Panc1 (cell line): ENCODE measurements at regions not wholly inside any gene's neighbourhood (a gene's known extent, or its start where the extent isn't known, plus 50 kb on each side); places are given as distances from the start of the nearest gene placed in this dataset.

Experiments
- ATAC-seq: fragments of 200-7000 bp; cut with Tn5 transposase; 2 replicates; pipeline ENCODE4 v1.9.1; 2020; ENCODE audit warnings: mild to moderate bottlenecking, moderate library complexity
- BruUV-seq: library from RNA; stranded (reverse); fragments of 400-500 nt; replicated peaks from 2 replicates; lab custom pipeline; 2021; lab: Mats Ljungman, UMichigan
- CTCF ChIA-PET: fragments of 300-600 bp; sonication (Branson Sonifier 250); formaldehyde crosslinking; loops from one replicate; lab custom pipeline; 2022; ENCODE audit warnings: antibody characterized with exemption; lab: Charles Lee
- POLR2A ChIA-PET: fragments of 300-600 bp; sonication (Branson Sonifier 250); formaldehyde crosslinking; loops from one replicate; lab custom pipeline; 2022; ENCODE audit warnings: antibody characterized with exemption; lab: Charles Lee
- DNase-seq: peaks from one replicate; pipeline ENCODE4 v3.0.0-alpha.2; 2010; ENCODE audit warnings: low read depth, low spot score
- H3K27ac ChIP-seq: 2 replicates; pipeline ENCODE4 v1.5.1; 2011; ENCODE audit warnings: mild to moderate bottlenecking, low read length, inconsistent platforms
- H3K27me3 ChIP-seq: fragments of 200-500 bp; sonication (Bioruptor generic); 2 replicates; pipeline ENCODE4 v1.6.0; 2014; ENCODE audit warnings: low read length, inconsistent platforms; ENCODE audit not compliant: control insufficient read depth, insufficient read depth
- H3K36me3 ChIP-seq: fragments of 200-500 bp; sonication (Bioruptor generic); 2 replicates; pipeline ENCODE4 v1.5.1; 2014; ENCODE audit warnings: inconsistent platforms, mild to moderate bottlenecking, low read length, moderate library complexity; ENCODE audit not compliant: control insufficient read depth, insufficient read depth
- H3K4me1 ChIP-seq: 2 replicates; pipeline ENCODE4 v1.5.1; 2011; ENCODE audit warnings: inconsistent platforms, mild to moderate bottlenecking, low read length, moderate library complexity; ENCODE audit not compliant: control insufficient read depth, insufficient read depth
- H3K4me3 ChIP-seq, 2 experiments: 2 replicates each; pipeline ENCODE4 v1.5.1; 2011 to 2012; ENCODE audit warnings: low read depth in 2 of 2, low read length in 2 of 2, mild to moderate bottlenecking in 2 of 2, inconsistent platforms in 1 of 2, moderate library complexity in 1 of 2
- H3K9me3 ChIP-seq: fragments of 200-500 bp; sonication (Bioruptor generic); 2 replicates; pipeline ENCODE4 v1.5.1; 2014; ENCODE audit warnings: low read depth, mild to moderate bottlenecking, inconsistent platforms, low read length, moderate library complexity; ENCODE audit not compliant: control insufficient read depth, insufficient read depth
- POLR2AphosphoS5 ChIP-seq: IDR thresholded peaks from 2 replicates; pipeline ENCODE4 v1.6.1; 2012; ENCODE audit warnings: mild to moderate bottlenecking, low read depth, low read length, moderate library complexity
- SIN3A ChIP-seq: IDR thresholded peaks from 2 replicates; pipeline ENCODE4 v1.6.1; 2012; ENCODE audit warnings: low read depth, mild to moderate bottlenecking, low read length, moderate library complexity, borderline replicate concordance; ENCODE audit not compliant: insufficient read depth
- TCF7L2 ChIP-seq: IDR thresholded peaks from 2 replicates; pipeline ENCODE4 v1.6.1; 2011; ENCODE audit warnings: mild to moderate bottlenecking, low read depth, low read length, inconsistent platforms
- in situ Hi-C: cut with HindIII; loops from 2 replicates; pipeline ENCODE4 v1.10.0; 2016; ENCODE audit warnings: low sequenced_read_pairs, low pct_unique_long_range_greater_than_20kb
- intact Hi-C: fragments of 100-400 bp; cut with micrococcal nuclease; formaldehyde crosslinking; loops from one replicate; pipeline ENCODE4 v1.10.0; 2022; ENCODE audit not compliant: unreplicated experiment
- TF ChIP-seq, protein P1 (sequence below), 2 experiments: IDR thresholded peaks; 2 replicates each; pipeline ENCODE4 v1.6.1; 2011 to 2012; ENCODE audit warnings: low read depth in 2 of 2, control low read depth in 1 of 2, low read length in 1 of 2, mild to moderate bottlenecking in 1 of 2, moderate library complexity in 1 of 2; ENCODE audit not compliant: insufficient read depth in 1 of 2
- TF ChIP-seq, protein P2 (sequence below): fragments of 450-650 bp; IDR thresholded peaks from 2 replicates; pipeline ENCODE4 v1.5.1; 2017; ENCODE audit warnings: mild to moderate bottlenecking

DNA sequence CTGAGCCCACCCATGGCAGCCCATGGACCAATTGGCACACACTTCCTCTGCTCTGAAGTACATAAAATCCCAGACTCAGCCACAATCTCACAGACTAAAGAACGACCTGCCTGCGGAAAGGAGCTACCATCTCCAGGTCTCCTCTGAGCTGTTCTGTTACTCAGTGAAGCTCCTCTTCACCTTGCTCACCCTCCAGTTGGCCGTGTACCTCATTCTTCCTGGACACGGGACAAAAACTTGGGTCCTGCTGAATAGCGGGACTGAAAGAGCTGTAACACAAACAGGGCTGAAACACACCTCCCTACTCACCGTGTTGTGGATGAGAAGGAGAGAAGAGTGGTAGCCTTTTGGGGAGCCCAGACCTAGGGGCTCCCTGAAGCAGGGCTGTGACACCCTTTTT is 128.7 kb downstream of the GAS1 start:
- no peaks in the 10 kb centered on the region for H3K9me3 ChIP-seq
- BruUV-seq: no TSS peak
- TF ChIP-seq, protein P1, sequence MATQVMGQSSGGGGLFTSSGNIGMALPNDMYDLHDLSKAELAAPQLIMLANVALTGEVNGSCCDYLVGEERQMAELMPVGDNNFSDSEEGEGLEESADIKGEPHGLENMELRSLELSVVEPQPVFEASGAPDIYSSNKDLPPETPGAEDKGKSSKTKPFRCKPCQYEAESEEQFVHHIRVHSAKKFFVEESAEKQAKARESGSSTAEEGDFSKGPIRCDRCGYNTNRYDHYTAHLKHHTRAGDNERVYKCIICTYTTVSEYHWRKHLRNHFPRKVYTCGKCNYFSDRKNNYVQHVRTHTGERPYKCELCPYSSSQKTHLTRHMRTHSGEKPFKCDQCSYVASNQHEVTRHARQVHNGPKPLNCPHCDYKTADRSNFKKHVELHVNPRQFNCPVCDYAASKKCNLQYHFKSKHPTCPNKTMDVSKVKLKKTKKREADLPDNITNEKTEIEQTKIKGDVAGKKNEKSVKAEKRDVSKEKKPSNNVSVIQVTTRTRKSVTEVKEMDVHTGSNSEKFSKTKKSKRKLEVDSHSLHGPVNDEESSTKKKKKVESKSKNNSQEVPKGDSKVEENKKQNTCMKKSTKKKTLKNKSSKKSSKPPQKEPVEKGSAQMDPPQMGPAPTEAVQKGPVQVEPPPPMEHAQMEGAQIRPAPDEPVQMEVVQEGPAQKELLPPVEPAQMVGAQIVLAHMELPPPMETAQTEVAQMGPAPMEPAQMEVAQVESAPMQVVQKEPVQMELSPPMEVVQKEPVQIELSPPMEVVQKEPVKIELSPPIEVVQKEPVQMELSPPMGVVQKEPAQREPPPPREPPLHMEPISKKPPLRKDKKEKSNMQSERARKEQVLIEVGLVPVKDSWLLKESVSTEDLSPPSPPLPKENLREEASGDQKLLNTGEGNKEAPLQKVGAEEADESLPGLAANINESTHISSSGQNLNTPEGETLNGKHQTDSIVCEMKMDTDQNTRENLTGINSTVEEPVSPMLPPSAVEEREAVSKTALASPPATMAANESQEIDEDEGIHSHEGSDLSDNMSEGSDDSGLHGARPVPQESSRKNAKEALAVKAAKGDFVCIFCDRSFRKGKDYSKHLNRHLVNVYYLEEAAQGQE (IDR thresholded peaks at IDR 0.05; ENCODE audit: insufficient read depth in 1 of 2, low read depth in 2 of 2, low read length in 1 of 2): no peak
- no peak for TF ChIP-seq TCF7L2
- TF ChIP-seq SIN3A: no peak
- TF ChIP-seq, protein P2, sequence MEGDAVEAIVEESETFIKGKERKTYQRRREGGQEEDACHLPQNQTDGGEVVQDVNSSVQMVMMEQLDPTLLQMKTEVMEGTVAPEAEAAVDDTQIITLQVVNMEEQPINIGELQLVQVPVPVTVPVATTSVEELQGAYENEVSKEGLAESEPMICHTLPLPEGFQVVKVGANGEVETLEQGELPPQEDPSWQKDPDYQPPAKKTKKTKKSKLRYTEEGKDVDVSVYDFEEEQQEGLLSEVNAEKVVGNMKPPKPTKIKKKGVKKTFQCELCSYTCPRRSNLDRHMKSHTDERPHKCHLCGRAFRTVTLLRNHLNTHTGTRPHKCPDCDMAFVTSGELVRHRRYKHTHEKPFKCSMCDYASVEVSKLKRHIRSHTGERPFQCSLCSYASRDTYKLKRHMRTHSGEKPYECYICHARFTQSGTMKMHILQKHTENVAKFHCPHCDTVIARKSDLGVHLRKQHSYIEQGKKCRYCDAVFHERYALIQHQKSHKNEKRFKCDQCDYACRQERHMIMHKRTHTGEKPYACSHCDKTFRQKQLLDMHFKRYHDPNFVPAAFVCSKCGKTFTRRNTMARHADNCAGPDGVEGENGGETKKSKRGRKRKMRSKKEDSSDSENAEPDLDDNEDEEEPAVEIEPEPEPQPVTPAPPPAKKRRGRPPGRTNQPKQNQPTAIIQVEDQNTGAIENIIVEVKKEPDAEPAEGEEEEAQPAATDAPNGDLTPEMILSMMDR: no peak
- TF ChIP-seq POLR2AphosphoS5: no peak
- H3K27me3 ChIP-seq: no peaks in the 10 kb centered on the region
- POLR2A ChIA-PET: no interaction called here
- CTCF ChIA-PET: no interaction called here
- H3K4me3 ChIP-seq: no peak overlapping the region
- no peak overlapping the region for H3K27ac ChIP-seq
- no peak for DNase-seq
- no peaks in the 10 kb centered on the region for H3K36me3 ChIP-seq
- in situ Hi-C loops (no loop called here), intact Hi-C loops (no loop called here)
- no peak for ATAC-seq
- no peaks in the 10 kb centered on the region for H3K4me1 ChIP-seq

DNA sequence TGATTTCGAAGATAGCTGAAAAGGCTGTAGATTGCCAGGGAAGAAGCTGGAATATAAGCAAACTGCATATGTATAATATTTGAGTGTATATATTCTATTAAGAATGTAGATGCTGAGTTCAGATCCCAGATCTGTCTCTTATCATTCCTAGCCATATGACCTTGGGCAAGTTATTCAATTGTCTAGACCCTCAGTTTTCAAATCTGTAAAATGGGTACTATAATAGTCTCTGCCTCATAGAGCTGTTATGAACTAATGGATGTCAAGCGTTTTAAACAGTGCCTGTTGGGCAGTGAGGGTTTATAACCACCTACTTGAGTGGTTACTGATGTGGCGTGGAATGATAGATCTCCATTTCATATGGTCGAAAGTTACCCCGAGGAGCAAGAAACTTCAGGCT is 130.4 kb downstream of the GAS1 start:
- H3K36me3 ChIP-seq: no peaks in the 10 kb centered on the region
- in situ Hi-C loops: no loop called here
- POLR2A ChIA-PET: no interaction called here

More for the DNA sequence above, 130.4 kb downstream of the GAS1 start:
- intact Hi-C loops: no loop called here
- H3K4me1 ChIP-seq: no peaks in the 10 kb centered on the region
- no peaks in the 10 kb centered on the region for H3K9me3 ChIP-seq
- ATAC-seq (no peak), DNase-seq (no peak)
- no TSS peak for BruUV-seq
- H3K4me3 ChIP-seq: no peak overlapping the region
- CTCF ChIA-PET: interaction anchor here (0.6 kb wide), 1 partner anchor 9 kb away, joined by 3 read pairs; no protein-coding TSS in a partner anchor
- H3K27me3 ChIP-seq: no peaks in the 10 kb centered on the region
- TF ChIP-seq SIN3A: no peak
- TF ChIP-seq, protein P1 (IDR thresholded peaks at IDR 0.05; ENCODE audit: insufficient read depth in 1 of 2, low read depth in 2 of 2, low read length in 1 of 2): no peak
- TF ChIP-seq TCF7L2: no peak
- no peak for TF ChIP-seq POLR2AphosphoS5
- TF ChIP-seq, protein P2: no peak
- no peak overlapping the region for H3K27ac ChIP-seq
